Activated CD4-positive, alpha-beta memory T cell treated with anti-CD3 and anti-CD28 coated beads, Interleukin-2, amount 10 ng/mL, durations not matched to agents 7 days and 5 days (primary cell): ENCODE measurements at regions not wholly inside any gene's neighbourhood (a gene's known extent, or its start where the extent isn't known, plus 50 kb on each side); places are given as distances from the start of the nearest gene placed in this dataset.
"Not testable (repeated sequence)": the region's sequence is repeated elsewhere in the genome, so short reads cannot be mapped to it uniquely, and the experiment has no call there.

Experiments used
- CTCF ChIA-PET: fragments of 350-600 bp; sonication (Branson Sonifier 250); formaldehyde crosslinking; loops from one replicate; lab custom pipeline; 2021; ENCODE audit warnings: antibody characterized with exemption, inconsistent platforms; lab: Charles Lee
- POLR2A ChIA-PET: fragments of 350-600 bp; sonication (Branson Sonifier 250); formaldehyde crosslinking; loops from one replicate; lab custom pipeline; 2021; ENCODE audit warnings: antibody characterized with exemption; lab: Charles Lee
- DNase-seq: peaks from one replicate; pipeline ENCODE4 v3.0.0-alpha.2; 2020
- H3K27ac Mint-ChIP-seq: one replicate; pipeline ENCODE4 v1.8.0; 2021; ENCODE audit warnings: mild to moderate bottlenecking, mixed read lengths
- H3K27me3 Mint-ChIP-seq: one replicate; pipeline ENCODE4 v1.8.0; 2021; ENCODE audit warnings: mixed read lengths
- H3K36me3 Mint-ChIP-seq: one replicate; pipeline ENCODE4 v1.8.0; 2021; ENCODE audit warnings: low read depth, mixed read lengths
- H3K4me1 Mint-ChIP-seq: one replicate; pipeline ENCODE4 v1.8.0; 2021; ENCODE audit warnings: mixed read lengths
- H3K4me3 Mint-ChIP-seq: one replicate; pipeline ENCODE4 v1.8.0; 2021; ENCODE audit warnings: mild to moderate bottlenecking, mixed read lengths
- H3K9me3 Mint-ChIP-seq: one replicate; pipeline ENCODE4 v1.8.0; 2021; ENCODE audit warnings: mixed read lengths

DNA sequence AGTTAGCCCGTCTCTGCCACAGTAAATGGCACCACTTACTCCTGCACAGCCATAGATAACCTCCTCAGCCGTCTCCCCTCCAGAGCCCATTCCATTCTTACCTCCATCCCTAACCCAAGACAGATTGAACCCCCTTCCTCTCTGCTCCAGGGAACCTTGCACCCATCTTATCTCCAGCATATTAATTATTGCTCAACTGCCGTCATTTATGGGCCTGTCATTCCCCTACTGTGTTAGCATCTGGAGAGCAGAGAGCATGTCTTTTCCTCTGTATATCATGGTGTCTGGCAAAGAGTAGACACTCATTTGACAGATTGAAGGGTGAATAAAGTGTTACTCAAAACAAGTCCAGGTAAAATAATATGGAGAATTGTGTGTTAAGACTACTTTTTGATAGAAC, 270.0 kb downstream of the CEP170 start:
- H3K4me3 Mint-ChIP-seq, DNase-seq, H3K27ac Mint-ChIP-seq, POLR2A ChIA-PET, H3K27me3 Mint-ChIP-seq, H3K9me3 Mint-ChIP-seq, H3K4me1 Mint-ChIP-seq, H3K36me3 Mint-ChIP-seq, CTCF ChIA-PET: not testable (repeated sequence)

DNA sequence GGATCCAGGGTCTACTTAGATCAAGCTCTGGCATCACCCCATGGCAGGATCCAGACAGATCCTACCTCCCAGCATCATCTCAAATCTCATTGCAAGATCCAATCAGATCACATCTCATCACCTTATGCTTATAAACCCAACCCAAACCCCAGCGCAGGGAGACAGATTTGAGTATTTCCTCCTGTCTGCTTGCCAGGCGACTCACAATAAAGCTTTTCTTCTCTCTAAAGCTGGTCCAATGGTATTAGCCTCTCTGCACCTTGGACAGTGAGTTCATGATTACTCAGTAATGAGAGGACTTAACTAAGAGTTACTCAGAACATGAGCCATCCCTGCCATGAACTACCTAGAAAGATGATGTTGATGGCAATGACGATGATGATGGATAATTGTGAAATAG, 281.7 kb downstream of the CEP170 start:
- POLR2A ChIA-PET, H3K4me3 Mint-ChIP-seq, H3K36me3 Mint-ChIP-seq, H3K4me1 Mint-ChIP-seq, H3K9me3 Mint-ChIP-seq, DNase-seq, H3K27me3 Mint-ChIP-seq, H3K27ac Mint-ChIP-seq, CTCF ChIA-PET: not testable (repeated sequence)

DNA sequence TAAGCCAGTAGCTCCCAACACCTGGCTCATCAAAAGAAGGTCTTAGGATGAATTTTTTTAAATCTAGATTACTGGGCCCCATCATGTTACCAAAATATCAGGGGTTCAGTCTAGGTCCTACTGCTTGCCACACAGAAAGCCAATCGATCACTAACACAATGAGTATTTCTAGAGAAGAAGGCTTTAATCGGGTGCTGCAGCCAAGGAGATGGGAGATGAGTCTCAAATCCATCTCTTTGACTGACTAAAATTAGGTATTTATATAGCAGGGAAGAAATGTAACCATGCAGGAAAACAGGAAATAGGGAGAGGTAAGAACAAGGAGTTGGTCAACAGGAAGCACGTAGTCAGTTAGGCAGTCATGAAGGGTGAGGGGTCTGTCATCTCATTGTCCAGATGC, 288.2 kb downstream of the CEP170 start:
- ChIA-PET POLR2A (no interaction called here), CTCF (no interaction called here)
- Mint-ChIP-seq H3K27me3 (no peaks in the 10 kb centered on the region), H3K36me3 (no peaks in the 10 kb centered on the region), H3K9me3 (peaks cover 10% of the 10 kb centered on the region), H3K27ac (no peak overlapping the region), H3K4me1 (no peaks in the 10 kb centered on the region), H3K4me3 (no peak overlapping the region)
- DNase-seq: no peak

DNA sequence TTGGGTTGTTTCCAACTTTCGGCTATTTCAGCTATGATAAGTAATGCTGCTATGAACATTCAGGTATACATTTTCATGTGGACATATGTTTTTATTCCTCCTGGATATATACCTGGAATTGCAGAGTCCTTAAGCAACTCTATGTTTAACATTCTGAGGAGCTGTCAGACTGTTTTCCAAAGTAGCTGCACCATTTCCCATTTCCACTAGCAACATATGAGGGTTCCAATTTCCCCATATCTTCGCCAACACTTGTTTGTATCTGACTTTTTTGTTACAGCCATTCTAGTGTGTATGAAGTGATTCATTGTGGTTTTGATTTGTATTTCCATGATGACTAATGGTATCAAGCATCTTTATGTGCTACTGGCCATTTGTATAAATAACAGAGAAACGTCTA, 295.7 kb downstream of the CEP170 start:
- CTCF ChIA-PET, H3K4me1 Mint-ChIP-seq, H3K27me3 Mint-ChIP-seq, DNase-seq, H3K9me3 Mint-ChIP-seq, H3K36me3 Mint-ChIP-seq, H3K27ac Mint-ChIP-seq, POLR2A ChIA-PET, H3K4me3 Mint-ChIP-seq: not testable (repeated sequence)

DNA sequence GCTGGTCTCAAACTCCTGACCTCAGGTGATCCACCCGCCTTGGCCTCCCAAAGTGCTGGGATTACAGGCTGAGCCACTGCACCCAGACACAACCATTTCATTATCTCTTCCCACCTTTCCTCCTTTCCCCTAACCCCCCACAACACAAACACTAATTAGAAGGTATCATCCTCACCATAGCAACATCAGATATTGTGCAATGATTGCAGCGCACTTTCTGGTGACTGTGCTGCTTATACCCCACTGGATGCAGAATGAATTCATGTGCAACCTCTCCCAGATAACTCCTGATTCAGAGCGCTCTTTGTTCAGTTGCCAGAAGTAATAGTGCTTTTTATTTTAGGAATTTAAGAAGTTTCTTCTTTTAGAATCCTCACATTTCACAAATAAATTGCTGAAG, 300.1 kb downstream of the CEP170 start:
- H3K4me3 Mint-ChIP-seq, POLR2A ChIA-PET, DNase-seq, H3K4me1 Mint-ChIP-seq, H3K27me3 Mint-ChIP-seq, H3K36me3 Mint-ChIP-seq, CTCF ChIA-PET, H3K27ac Mint-ChIP-seq, H3K9me3 Mint-ChIP-seq: not testable (repeated sequence)

DNA sequence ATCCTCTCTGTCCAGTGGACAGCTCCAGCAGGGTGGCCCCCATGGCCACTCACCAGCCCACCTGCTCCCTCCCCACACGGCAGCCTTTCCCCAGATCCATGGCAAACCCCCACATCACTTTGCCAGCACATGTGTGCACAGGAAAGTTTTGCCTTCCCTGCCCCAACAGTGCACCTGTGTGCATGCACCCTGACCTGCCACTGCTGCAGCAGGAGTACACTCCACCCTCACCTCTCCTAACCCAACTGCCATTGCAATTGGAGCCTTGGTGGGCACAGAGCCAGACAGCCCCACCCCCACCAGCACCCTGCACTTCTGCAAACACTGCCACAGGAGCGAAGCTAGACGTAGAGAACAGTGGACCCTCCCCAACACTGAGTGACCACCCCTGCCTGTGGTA, 308.9 kb downstream of the CEP170 start:
- H3K9me3 Mint-ChIP-seq: no peaks in the 10 kb centered on the region
- H3K4me3 Mint-ChIP-seq: no peak overlapping the region
- CTCF ChIA-PET: no interaction called here

DNA sequence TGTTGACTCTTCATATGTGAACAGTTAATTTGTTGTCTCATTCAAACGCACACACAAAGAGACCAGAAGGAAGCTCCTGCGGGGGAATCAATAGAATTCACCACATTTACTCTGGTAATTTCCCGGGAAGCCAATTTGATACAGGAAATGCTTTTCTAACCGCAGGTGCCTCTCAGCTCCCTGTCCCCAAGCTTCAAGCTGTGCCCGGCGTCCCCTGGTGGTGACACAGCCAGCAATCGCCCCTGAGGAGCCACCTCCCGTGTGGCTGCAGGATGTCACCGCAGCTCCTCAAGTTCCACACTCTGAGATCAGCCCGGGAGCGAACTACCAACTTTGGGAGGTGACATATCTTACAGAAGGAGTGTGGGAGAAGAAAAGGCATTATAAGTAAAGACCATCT, 318.4 kb downstream of the CEP170 start:
- H3K4me3 Mint-ChIP-seq, H3K27me3 Mint-ChIP-seq, POLR2A ChIA-PET, H3K9me3 Mint-ChIP-seq, H3K4me1 Mint-ChIP-seq, H3K27ac Mint-ChIP-seq, H3K36me3 Mint-ChIP-seq, CTCF ChIA-PET, DNase-seq: not testable (repeated sequence)

More for the DNA sequence above, 308.9 kb downstream of the CEP170 start:
- no peaks in the 10 kb centered on the region for H3K27me3 Mint-ChIP-seq
- H3K4me1 Mint-ChIP-seq: no peaks in the 10 kb centered on the region
- no peaks in the 10 kb centered on the region for H3K36me3 Mint-ChIP-seq
- no peak for DNase-seq
- no peak overlapping the region for H3K27ac Mint-ChIP-seq
- POLR2A ChIA-PET: no interaction called here

DNA sequence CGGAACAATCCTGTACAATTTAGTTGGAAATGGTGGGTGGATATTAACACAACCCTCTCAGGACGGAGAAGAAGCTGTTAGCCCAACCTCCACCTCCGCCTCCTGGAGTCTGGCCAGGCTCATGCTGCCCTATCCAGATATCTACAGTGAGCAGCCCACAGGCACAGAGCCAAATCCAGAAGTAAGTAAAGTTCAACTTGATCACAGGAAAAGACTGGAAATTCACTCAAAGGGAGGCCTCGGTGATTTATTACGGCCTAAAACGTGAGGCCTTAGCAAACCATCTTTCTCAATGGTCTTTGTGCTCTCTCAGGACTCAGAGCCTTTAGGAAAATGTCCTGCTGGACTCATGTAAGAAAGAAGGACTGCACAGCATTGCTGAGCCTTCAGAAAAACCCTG, 330.4 kb downstream of the CEP170 start:
- H3K4me1 Mint-ChIP-seq, DNase-seq, POLR2A ChIA-PET, H3K36me3 Mint-ChIP-seq, H3K4me3 Mint-ChIP-seq, H3K27me3 Mint-ChIP-seq, H3K9me3 Mint-ChIP-seq, CTCF ChIA-PET, H3K27ac Mint-ChIP-seq: not testable (repeated sequence)

DNA sequence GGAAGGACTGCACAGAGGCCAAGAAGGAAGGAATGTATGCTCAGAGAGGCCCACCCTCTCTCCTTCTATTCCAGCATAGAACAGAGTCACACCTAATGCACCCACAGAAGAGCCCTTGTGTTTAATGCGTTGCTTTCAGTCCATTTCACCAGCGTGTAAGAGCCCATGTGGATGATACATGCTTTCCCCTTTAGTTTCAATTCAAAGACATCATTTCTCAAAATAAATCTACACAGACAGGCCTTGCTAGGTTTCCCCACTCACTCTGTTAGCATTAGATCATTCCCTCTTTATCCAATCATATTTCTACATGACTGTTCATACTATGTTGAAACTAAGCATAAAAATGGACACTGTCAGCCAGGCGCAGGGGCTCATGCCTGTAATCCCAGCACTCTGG, 331.5 kb downstream of the CEP170 start:
- H3K9me3 Mint-ChIP-seq, H3K4me3 Mint-ChIP-seq, POLR2A ChIA-PET, H3K36me3 Mint-ChIP-seq, H3K4me1 Mint-ChIP-seq, H3K27ac Mint-ChIP-seq, H3K27me3 Mint-ChIP-seq, DNase-seq: not testable (repeated sequence)
- CTCF ChIA-PET: interaction anchor here (0.6 kb wide), 1 partner anchor 115 kb away, joined by 4 read pairs; no protein-coding TSS in a partner anchor

DNA sequence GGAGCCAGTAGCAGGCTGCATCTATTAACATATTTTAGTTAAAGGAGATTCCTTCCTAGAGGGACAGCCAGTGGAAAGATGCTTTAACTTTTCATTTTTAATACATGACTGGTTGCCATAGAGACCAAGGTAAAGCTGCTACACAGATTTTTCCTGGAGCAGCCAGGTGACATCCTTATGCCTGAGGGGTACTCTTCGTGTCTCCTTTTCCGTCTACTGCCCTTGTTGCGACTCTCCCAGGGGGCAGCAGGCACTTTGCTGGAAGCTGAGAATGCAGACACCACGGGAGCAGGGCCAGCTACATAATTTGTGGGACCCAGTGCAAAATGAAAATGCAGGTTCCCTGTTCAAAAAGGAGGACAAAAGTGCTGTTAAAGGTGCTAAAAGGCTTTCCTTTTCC, 340.4 kb downstream of the CEP170 start:
- H3K4me1 Mint-ChIP-seq, CTCF ChIA-PET, DNase-seq, H3K27me3 Mint-ChIP-seq, POLR2A ChIA-PET, H3K36me3 Mint-ChIP-seq, H3K9me3 Mint-ChIP-seq, H3K4me3 Mint-ChIP-seq, H3K27ac Mint-ChIP-seq: not testable (repeated sequence)

DNA sequence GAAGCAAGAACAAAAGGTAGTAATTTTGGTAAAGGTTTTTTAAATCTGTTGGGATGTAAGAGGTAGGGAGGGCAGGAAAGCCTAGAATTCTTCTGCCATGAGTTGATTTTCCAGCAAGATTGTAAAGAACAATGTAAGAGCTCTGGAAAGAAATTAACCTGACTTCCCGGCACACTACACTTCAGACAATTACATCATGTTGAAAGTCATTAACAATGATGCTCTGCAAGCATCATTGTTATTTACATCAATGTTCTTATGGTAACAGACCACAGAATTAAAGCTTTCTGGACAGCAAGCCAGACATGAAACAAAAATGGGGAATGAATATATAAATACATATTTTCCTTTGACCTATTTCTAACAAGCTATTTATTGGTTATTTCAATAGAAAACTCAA, 342.2 kb downstream of the CEP170 start:
- H3K4me3 Mint-ChIP-seq, H3K36me3 Mint-ChIP-seq, POLR2A ChIA-PET, CTCF ChIA-PET, H3K27me3 Mint-ChIP-seq, H3K27ac Mint-ChIP-seq, H3K4me1 Mint-ChIP-seq, H3K9me3 Mint-ChIP-seq, DNase-seq: not testable (repeated sequence)

DNA sequence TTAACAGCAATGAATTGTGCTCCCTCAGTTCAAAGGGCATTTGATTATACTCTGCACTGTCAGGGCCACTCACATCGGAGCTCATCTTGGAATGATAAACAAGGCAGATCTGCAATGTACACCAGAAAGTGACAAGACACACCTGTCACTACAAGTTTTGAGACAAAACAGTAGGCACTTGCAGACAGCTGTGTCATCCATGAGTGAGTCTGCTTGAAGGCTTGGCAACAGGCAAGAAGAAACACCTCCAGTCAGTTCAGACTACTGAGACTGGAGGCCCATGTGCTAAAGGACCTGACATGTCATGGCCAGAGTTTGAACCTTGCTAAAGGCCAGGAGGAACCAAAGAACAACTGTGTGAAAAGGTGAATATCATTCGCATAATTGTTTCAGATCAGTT, 354.5 kb downstream of the CEP170 start:
- DNase-seq, H3K4me3 Mint-ChIP-seq, H3K36me3 Mint-ChIP-seq, POLR2A ChIA-PET, H3K4me1 Mint-ChIP-seq, H3K27ac Mint-ChIP-seq, H3K27me3 Mint-ChIP-seq, H3K9me3 Mint-ChIP-seq, CTCF ChIA-PET: not testable (repeated sequence)

DNA sequence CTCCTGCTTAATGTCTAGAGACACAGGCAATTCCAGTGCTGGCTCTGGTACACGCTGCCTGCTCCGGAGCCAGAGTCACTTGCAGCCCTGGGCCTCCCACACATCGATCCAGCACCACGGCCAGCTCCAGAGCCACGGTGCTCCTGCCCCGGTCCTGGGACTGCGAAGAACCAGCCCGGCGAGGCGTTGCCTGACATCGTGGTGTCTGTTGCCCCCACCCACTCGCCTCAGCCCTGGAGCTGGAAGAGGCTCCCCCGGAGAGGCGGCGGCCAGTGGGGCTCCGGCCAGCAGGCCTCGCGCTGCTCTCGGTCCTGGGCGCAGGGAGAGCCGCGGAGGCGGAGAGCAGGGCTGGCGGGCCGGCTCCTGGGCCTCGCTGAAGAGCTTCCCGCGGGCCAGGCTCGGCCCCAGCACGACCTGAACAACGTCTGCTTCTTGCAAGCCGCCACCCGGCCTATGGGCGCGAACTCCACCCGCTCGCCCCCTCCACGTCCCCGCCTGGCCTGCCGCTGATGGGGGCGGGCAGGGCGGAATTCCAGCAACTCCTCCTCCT, 364.8 kb downstream of the CEP170 start:
- no peaks in the 10 kb centered on the region for H3K4me1 Mint-ChIP-seq
- no peaks in the 10 kb centered on the region for H3K36me3 Mint-ChIP-seq
- H3K4me3 Mint-ChIP-seq: no peak overlapping the region
- ChIA-PET POLR2A (no interaction called here), CTCF (no interaction called here)
- DNase-seq: no peak
- H3K27me3 Mint-ChIP-seq: no peaks in the 10 kb centered on the region
- H3K9me3 Mint-ChIP-seq: no peaks in the 10 kb centered on the region
- H3K27ac Mint-ChIP-seq: no peak overlapping the region

DNA sequence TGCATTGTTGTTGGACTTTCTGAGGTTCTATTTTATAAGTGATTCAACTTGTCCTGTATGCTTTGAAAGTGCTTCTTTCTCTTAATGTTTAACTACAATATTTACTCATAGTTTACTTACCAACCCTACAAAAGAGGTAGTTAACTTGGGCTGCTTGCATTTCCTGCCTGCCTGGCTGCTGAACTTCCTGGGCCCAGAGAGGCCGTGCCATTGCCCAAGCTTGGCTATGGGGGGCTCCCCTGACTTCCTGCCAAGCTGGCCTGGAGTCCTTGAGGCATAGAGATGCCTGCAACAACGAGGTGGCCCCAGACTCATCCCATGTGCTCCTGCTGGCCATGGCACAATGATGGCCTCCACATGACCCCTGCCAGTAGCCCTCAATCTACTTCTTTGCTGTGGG, 361.6 kb upstream of the PLD5 start:
- no peak overlapping the region for H3K4me3 Mint-ChIP-seq
- DNase-seq: no peak
- H3K9me3 Mint-ChIP-seq: no peaks in the 10 kb centered on the region
- H3K27me3 Mint-ChIP-seq: no peaks in the 10 kb centered on the region
- H3K27ac Mint-ChIP-seq: no peak overlapping the region
- H3K36me3 Mint-ChIP-seq: no peaks in the 10 kb centered on the region
- ChIA-PET POLR2A (no interaction called here), CTCF (no interaction called here)
- H3K4me1 Mint-ChIP-seq: no peaks in the 10 kb centered on the region

DNA sequence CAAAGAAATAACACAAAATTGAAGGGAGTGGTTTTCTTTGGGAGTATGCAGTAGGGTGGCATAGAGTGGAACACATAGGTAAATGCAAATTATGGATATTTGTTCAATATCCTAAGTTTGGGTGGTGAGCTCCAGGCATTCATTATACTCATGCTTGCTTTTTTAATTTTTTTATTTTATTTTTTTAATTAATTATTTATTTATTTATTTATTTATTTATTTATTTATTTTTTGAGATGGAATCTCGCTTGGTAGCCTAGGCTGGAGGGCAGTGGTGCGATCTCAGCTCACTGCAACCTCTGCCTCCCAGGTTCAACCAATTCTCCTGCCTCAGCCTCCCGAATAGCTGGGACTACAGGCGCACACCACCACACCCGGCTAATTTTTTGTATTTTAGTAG, 355.5 kb upstream of the PLD5 start:
- H3K36me3 Mint-ChIP-seq, DNase-seq, CTCF ChIA-PET, H3K27me3 Mint-ChIP-seq, H3K9me3 Mint-ChIP-seq, H3K4me1 Mint-ChIP-seq, POLR2A ChIA-PET, H3K27ac Mint-ChIP-seq, H3K4me3 Mint-ChIP-seq: not testable (repeated sequence)
